ENCODE measurements at regions not wholly inside any gene's neighbourhood (a gene's known extent, or its start where the extent isn't known, plus 50 kb on each side); places are given as distances from the start of the nearest gene placed in this dataset.

DNA sequence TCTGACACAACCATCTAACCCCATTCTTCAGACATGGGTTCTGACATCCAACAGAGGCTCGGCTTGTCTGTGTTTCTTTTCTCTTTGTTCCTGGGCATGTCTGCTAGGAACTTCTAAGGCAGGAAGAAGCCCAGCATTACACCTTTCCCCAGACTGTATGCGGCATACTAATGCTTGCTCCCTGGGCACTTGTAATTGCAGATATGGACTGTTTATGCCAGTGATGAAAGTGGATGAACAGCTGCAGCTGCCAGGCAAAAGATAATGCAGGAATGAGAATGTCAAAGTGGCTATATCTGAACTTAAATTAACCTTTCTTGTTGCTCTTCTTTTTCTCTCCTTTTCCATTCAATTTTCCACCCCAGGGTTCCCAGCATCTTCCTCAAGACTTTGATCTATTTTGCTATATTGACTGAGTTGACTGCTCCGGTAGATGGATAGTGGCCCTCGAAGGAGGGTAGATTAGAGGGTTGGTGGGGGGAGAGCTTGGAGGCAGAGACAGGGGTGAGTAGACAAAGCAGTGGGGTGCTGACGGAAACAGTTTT lies 344.4 kb downstream of the MAN2A1 start:
- TF ChIP-seq, protein P1, sequence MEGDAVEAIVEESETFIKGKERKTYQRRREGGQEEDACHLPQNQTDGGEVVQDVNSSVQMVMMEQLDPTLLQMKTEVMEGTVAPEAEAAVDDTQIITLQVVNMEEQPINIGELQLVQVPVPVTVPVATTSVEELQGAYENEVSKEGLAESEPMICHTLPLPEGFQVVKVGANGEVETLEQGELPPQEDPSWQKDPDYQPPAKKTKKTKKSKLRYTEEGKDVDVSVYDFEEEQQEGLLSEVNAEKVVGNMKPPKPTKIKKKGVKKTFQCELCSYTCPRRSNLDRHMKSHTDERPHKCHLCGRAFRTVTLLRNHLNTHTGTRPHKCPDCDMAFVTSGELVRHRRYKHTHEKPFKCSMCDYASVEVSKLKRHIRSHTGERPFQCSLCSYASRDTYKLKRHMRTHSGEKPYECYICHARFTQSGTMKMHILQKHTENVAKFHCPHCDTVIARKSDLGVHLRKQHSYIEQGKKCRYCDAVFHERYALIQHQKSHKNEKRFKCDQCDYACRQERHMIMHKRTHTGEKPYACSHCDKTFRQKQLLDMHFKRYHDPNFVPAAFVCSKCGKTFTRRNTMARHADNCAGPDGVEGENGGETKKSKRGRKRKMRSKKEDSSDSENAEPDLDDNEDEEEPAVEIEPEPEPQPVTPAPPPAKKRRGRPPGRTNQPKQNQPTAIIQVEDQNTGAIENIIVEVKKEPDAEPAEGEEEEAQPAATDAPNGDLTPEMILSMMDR (IDR thresholded peaks at IDR 0.05; ENCODE audit: control extremely low read depth in 1 of 3, insufficient read depth in 1 of 3, low read depth in 1 of 3, low read length in 3 of 3) = no peak
- no peak for TF ChIP-seq CEBPB (IDR thresholded peaks at IDR 0.05; ENCODE audit: low read depth, low read length)
- no peak for TF ChIP-seq EZH2 (IDR thresholded peaks at IDR 0.05; ENCODE audit: low read depth, low read length, severe bottlenecking)
- TF ChIP-seq EGR1 (IDR thresholded peaks at IDR 0.05; ENCODE audit: borderline replicate concordance, low read depth, low read length) = no peak
- TF ChIP-seq RBBP5 (IDR thresholded peaks at IDR 0.05; ENCODE audit: borderline replicate concordance, low read depth, low read length) = no peak
- no peak for TF ChIP-seq CREB1 (IDR thresholded peaks at IDR 0.05)
- TF ChIP-seq JUN (IDR thresholded peaks at IDR 0.05; ENCODE audit: low read depth, low read length) = no peak
- no peak for TF ChIP-seq CHD7 (IDR thresholded peaks at IDR 0.05; ENCODE audit: insufficient replicate concordance, low read length)
- TF ChIP-seq POLR2A (IDR thresholded peaks at IDR 0.05; ENCODE audit: control extremely low read depth in 1 of 2, low read depth in 2 of 2, low read length in 2 of 2) = no peak
- no peak for TF ChIP-seq PHF8 (conservative IDR thresholded peaks at IDR 0.05; ENCODE audit: low read depth, low read length)
- TF ChIP-seq ZNF274 (IDR thresholded peaks at IDR 0.05; ENCODE audit: borderline replicate concordance, extremely low read depth, low read length) = no peak
- no peak for TF ChIP-seq POLR2AphosphoS5 (IDR thresholded peaks at IDR 0.05; ENCODE audit: low read depth, low read length)
